HS-27A (cell line): ENCODE measurements at regions not wholly inside any gene's neighbourhood (a gene's known extent, or its start where the extent isn't known, plus 50 kb on each side); places are given as distances from the start of the nearest gene placed in this dataset.

ENCODE experiments used
- DNase-seq: peaks from one replicate; pipeline ENCODE4 v3.0.0-alpha.2; 2012; ENCODE audit warnings: low read depth, missing footprints

- DNase-seq, result no peak
Observed at GRCh38 chr10:84789026-84789425, 460.6 kb downstream of the CCSER2 start.

GRCh38 chr10:84798312-84798711 lies 469.9 kb downstream of the CCSER2 start:
- DNase-seq, result no peak

- no peak for DNase-seq
Observed at GRCh38 chr10:84801156-84801555, 472.8 kb downstream of the CCSER2 start.

DNA sequence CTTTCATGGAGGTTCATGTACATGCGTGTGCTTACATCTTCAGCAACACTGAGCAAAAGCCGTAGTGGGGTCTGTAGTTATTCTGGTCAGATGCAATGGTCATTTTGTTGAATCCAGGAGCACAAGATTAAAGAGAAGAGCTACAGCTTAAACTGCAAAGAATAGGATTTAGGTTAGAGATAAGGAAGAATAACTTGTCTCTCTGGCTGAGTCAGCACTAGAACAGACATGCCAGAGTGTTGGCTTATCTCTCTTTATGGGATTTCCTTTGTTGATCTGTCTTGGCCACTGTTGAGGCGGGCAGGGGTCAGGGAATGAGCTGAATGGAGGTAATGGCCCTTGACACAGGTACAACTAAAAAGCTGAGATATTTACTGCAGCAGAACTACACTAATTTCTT lies 473.5 kb downstream of the CCSER2 start:
- DNase-seq, result no peak

DNA sequence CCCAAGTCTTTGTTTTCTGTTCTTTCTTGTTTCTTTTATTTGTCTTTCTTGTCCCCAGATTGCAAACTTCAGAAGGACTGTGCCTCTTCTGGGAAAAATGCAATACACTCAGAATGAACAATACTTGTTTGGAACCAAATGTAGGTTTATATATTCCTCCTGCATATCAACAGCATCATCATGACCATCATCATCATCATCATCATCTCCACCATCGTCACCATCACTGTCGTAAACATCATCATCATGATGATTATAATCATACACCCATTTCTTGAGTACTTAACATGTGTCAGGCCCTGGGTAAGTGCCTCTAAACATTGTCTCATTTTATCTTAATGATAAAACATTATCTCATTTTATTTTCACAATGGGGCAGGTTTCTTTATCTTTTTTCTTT lies 476.8 kb downstream of the CCSER2 start:
- DNase-seq, result no peak

DNA sequence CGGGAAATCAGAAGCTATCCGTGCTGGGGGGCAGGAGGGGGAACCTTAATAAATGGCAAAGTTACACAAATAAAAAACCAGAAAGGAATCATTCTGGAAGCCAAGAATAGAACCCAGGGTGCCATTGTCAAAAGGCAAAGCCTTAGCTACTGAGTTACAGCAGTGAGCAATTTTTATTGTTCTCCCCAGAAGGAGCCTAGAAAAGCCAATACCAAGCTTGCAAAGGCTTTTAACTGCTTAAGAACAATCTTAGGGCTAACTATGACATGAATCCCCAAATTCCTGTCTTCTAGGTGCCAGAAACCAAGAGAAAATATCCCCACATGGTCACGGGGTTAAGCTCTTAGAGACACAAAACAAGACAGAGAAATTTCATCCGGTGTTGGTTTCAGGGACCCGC lies 482.7 kb downstream of the CCSER2 start:
- DNase-seq, result no peak

GRCh38 chr10:84818961-84819360 lies 490.6 kb downstream of the CCSER2 start:
- no peak for DNase-seq

DNA sequence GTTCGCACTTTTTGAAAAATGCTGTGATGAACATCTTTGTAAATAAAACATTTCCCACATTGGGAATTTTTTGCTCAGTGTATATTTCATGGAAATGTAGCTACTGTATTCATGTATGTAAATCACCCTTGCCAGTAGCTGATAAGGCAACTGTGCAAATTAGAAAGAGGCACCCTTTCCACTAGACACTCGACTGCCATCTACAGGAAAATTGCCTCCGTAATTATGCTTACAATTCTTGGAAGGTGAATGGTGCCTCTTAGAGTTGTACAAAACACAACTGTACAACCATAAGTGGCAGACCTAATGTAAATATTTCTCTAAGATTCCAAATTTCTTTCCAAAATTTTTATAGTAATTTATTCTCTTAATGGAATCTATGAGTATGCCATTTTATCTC lies 491.7 kb downstream of the CCSER2 start:
- DNase-seq, result no peak

GRCh38 chr10:84820596-84820995 lies 492.2 kb downstream of the CCSER2 start:
- no peak for DNase-seq

- DNase-seq, result no peak
Observed at GRCh38 chr10:84822931-84823630, 494.7 kb downstream of the CCSER2 start.

GRCh38 chr10:84824525-84824924 lies 496.1 kb downstream of the CCSER2 start:
- DNase-seq, result no peak

GRCh38 chr10:84825330-84825729 lies 496.9 kb downstream of the CCSER2 start:
- DNase-seq, result no peak

- no peak for DNase-seq
Observed at GRCh38 chr10:84826704-84827103, 498.3 kb downstream of the CCSER2 start.

GRCh38 chr10:84829131-84829530 lies 500.7 kb downstream of the CCSER2 start:
- DNase-seq, result no peak

- no peak for DNase-seq
Observed at GRCh38 chr10:84837041-84837812, 508.8 kb downstream of the CCSER2 start.

- no peak for DNase-seq
Observed at GRCh38 chr10:84837877-84838276, 509.5 kb downstream of the CCSER2 start.

DNA sequence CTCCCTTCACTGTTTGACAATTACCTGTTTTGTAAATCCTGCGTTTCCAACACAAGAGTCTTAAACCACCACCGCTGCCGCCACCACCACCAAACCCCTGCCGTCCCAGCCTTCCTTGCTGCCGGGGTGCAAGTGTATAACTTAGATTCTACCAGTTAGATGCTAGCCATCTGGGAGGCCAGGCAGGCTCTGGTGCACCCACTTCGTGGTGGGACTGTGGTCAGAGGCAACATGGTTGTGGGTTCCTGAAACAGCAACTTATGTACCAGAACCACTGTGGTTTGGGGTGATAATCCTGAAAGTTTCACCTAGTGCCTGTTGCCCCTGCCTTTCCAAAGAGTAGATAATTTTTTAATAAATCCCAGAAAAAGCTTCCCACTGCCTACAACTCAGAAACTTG lies 510.5 kb downstream of the CCSER2 start:
- no peak for DNase-seq

DNA sequence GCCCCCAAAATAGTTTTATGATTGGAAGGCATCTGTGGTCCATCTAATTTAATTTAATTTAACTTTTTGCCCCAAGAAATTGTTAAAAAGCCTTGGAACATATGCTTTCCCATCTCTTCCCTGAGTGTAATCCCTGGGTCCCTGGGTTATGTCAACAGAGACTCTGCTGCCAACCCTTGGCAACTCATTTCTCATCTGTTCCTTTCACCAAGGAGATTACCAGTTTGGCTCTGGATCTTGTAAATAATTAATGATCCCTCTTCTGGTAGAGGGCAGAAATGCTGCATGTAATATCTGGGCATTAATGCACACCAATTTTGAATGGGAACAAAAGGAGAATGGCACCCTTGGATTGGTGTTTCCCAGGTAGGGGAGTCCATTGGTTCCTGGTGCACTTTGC lies 514.2 kb downstream of the CCSER2 start:
- no peak for DNase-seq

- no peak for DNase-seq
Observed at GRCh38 chr10:84844461-84844860, 516.1 kb downstream of the CCSER2 start.

DNA sequence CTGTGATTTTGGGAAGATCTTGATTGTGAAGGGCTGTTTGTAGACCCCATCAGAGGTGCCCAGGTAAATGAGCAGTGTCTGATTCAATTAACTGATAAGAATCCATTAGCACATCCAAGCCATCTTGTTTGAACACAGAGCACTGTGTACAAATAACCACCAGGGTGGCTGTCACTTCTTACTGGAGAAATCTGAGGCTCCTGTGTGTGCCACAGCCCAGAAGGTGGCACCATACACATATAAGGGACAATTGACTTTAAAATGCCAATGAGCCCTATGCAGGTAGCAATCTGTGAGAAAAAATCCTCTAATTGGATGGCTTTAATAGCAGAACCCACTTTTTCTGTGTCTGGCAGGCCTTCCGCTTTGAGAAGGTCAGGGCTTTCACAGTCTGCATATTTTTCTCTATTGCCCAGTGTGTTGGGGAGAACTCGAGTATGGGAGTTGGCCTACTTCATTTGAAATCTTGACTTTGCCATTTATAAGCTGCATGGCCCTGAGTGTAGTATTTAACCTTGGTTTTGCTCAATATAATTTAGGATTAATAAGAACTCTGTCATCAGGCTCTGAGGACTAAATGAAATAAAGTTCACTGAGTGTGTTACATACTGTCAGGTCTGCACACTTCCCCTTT lies 517.4 kb downstream of the CCSER2 start:
- no peak for DNase-seq

- DNase-seq, result no peak
Observed at GRCh38 chr10:84846658-84847316, 518.4 kb downstream of the CCSER2 start.

DNA sequence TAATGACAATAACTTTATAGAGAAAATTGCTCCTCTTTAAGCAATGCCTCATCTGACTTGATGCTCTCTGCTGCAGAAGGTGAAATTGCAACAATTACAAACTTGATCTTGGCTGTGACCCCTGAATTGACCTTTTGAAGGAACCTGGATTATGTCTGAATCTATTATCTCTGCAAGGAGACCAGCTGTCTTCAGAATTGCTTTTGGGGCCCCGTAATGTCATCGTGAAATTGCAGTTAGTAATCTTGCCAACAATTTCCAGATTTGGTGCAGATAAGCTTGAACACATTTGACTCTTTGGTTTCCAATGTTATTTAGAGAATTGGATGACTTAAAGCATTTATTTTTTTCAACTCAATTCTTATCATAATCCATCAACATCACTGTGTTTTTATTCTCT lies 520.6 kb downstream of the CCSER2 start:
- DNase-seq, result no peak

DNA sequence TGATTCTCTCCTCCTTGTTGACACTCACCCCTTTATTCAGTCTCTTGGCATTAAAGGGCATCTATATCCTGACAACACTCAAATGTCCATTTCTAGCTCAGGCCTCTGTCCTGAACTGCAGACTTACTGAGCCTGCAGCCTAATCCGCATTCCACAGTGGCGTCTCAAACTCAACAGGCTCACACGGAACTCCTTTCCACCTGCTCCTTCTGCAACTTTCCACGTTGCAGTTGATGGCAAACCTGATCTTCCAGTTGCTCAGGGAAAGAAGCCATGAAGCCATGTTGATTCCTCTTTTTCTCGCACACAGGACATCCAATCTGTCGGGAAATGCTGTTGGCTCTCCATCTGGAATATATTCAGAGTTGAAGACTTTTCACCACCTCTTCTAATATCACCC lies 522.4 kb downstream of the CCSER2 start:
- no peak for DNase-seq
